Naive B cell (primary cell): ENCODE measurements at regions not wholly inside any gene's neighbourhood (a gene's known extent, or its start where the extent isn't known, plus 50 kb on each side); places are given as distances from the start of the nearest gene placed in this dataset.

Experiments
- ATAC-seq, 2 donors: fragments of 150-1000 bp; cut with Tn5 transposase; 2 replicates each; pipeline ENCODE4 v1.10.0; 2021; ENCODE audit warnings: low read depth in 2 of 2, mild to moderate bottlenecking in 2 of 2, moderate library complexity in 2 of 2
- DNase-seq: peaks from one replicate; pipeline ENCODE4 v3.0.0; 2022
- H3K27ac Mint-ChIP-seq, 6 donors: one replicate each; pipeline ENCODE4 v1.8.0; 2020 to 2022; ENCODE audit warnings: mild to moderate bottlenecking in 6 of 6, mixed read lengths in 6 of 6, moderate library complexity in 5 of 6, inconsistent platforms in 2 of 6
- H3K27me3 Mint-ChIP-seq, 3 donors: one replicate each; pipeline ENCODE4 v1.8.0; 2021 to 2022; ENCODE audit warnings: mixed read lengths in 3 of 3, mild to moderate bottlenecking in 1 of 3
- H3K36me3 Mint-ChIP-seq, 2 donors: one replicate each; pipeline ENCODE4 v1.8.0; 2020 to 2022; ENCODE audit warnings: mixed read lengths in 2 of 2, inconsistent platforms in 1 of 2, mild to moderate bottlenecking in 1 of 2
- H3K4me1 Mint-ChIP-seq, 3 donors: one replicate each; pipeline ENCODE4 v1.8.0; 2020 to 2022; ENCODE audit warnings: mixed read lengths in 3 of 3, inconsistent platforms in 1 of 3, mild to moderate bottlenecking in 1 of 3, moderate library complexity in 1 of 3
- H3K4me3 Mint-ChIP-seq, 8 donors: one replicate each; pipeline ENCODE4 v1.8.0; 2020 to 2022; ENCODE audit warnings: mild to moderate bottlenecking in 8 of 8, mixed read lengths in 8 of 8, moderate library complexity in 8 of 8, inconsistent platforms in 2 of 8
- H3K9me3 Mint-ChIP-seq, 7 donors: one replicate each; pipeline ENCODE4 v1.8.0; 2020 to 2022; ENCODE audit warnings: mixed read lengths in 7 of 7, mild to moderate bottlenecking in 5 of 7, inconsistent platforms in 2 of 7, moderate library complexity in 1 of 7

DNA sequence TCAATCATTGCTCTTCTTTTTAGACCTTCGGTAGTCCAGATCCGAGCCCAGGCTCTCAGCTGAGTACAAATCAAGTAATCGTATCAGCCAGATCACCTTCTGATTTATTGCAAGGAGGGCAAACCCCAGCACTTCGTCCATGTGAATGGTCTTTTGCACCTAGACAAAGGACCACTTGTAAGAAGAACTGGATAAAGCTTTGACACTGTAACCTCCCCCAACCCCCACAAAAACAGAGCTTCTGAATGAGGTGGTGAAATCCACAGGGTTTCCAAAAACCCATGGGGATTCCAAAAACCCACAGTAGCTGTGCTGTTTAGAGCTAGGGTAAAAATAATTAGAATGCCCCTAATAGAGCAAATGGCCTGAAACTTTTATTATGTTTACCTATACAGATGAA is 148.8 kb upstream of the ODAD2 start:
- no peaks in the 10 kb centered on the region for H3K9me3 Mint-ChIP-seq
- ATAC-seq (no peak), DNase-seq (no peak)
- no peaks in the 10 kb centered on the region for H3K36me3 Mint-ChIP-seq
- H3K27ac Mint-ChIP-seq = no peak overlapping the region
- H3K27me3 Mint-ChIP-seq = no peaks in the 10 kb centered on the region
- H3K4me1 Mint-ChIP-seq = no peaks in the 10 kb centered on the region
- H3K4me3 Mint-ChIP-seq = no peak overlapping the region

DNA sequence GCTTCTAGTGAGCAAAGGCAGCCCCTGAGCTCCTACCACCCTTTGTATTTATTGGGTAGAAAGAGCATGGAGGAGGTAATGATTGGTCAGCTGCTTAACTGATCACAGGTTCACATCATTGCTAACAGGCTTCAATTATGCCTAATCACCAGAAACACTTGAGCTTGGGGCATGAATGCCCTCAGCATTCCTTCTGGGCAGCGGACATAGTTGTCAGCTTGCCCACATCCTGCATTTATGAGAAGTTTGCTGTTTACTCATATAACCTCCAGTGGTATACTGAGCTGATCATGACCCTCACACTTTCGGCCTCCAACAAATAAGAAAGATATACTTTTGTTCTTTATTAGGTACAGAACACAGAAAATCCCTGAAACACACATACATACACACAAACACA is 140.3 kb upstream of the ODAD2 start:
- ATAC-seq (no peak), DNase-seq (no peak)
- Mint-ChIP-seq H3K9me3 (peaks cover 13 to 52% (median 31%) of the 10 kb centered on the region in 7 donors), H3K27ac (no peak overlapping the region), H3K27me3 (no peaks in the 10 kb centered on the region), H3K4me3 (no peak overlapping the region), H3K4me1 (no peaks in the 10 kb centered on the region), H3K36me3 (peaks cover 24 to 31% of the 10 kb centered on the region in 2 donors)

DNA sequence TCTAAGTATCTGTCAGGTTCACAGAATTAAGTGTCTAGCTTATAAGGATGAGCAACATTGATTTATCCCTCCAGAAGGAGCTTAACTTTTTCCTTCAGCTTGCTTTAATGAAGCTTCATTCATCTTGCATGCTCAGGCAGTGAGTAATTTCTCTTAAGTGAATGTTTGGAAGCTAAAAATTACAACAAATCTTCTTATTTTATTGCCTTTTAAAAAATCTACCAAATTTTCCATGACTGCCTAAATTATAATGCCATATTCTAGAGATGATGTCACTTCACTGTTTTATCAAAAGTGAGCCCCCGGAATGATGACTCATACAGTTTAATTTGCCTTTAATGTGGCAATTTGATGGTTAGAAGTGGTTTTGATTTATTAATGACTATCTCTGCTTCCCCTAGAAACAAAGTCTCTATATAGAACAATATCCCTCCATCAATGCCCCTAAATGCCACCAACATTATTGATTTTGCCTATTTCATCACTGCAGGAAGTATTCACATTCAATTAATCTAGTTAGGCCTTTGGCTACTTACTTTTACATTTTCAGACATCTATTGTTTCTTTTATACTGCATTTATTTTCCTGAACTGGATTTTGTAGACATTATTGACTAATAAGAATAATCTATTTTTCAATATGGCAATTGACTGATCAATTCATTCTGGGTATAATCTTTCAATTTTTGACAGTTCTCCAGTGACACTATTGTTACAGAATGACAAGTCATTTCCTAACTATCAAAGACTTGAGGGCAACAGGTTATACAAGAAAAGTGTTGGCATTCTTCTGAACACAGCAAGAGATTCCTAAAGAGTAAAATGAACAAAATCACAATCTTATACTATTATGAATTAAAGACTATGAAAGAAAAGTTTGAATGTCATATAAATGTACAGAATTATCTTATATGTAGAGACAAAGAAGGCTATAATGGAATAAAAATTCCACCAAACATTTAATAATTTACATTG is 139.3 kb upstream of the ODAD2 start:
- H3K9me3 Mint-ChIP-seq = peaks cover 14 to 59% (median 34%) of the 10 kb centered on the region in 7 donors
- H3K4me1 Mint-ChIP-seq = no peaks in the 10 kb centered on the region
- H3K27ac Mint-ChIP-seq = no peak overlapping the region
- H3K4me3 Mint-ChIP-seq = no peak overlapping the region
- DNase-seq = no peak
- peaks cover 28 to 35% of the 10 kb centered on the region in 2 donors for H3K36me3 Mint-ChIP-seq
- no peaks in the 10 kb centered on the region for H3K27me3 Mint-ChIP-seq
- ATAC-seq = no peak

DNA sequence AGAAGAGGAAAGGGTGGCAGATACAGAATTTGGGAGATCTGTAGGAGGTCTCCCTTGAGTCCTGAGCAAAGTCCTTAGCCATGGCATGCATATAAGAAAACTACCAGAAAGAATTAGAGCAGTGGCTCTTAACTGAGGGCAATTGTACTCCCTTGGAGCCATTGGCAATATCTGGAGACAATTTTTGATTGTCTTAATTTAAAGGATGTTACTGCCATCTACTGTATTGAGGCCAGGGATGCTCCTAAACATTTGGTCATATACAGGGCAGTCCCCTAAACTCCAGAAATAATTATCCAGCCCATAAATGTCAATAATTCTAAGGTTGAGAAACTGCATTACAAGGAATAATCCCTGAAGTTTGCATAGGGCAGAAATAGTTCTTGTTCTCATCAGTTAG is 136.4 kb upstream of the ODAD2 start:
- no peaks in the 10 kb centered on the region for H3K4me1 Mint-ChIP-seq
- H3K27me3 Mint-ChIP-seq = no peaks in the 10 kb centered on the region
- H3K4me3 Mint-ChIP-seq = peak overlapping the region in 1 of 8 donors; percentile 19
- peaks cover 15 to 62% (median 34%) of the 10 kb centered on the region in 7 donors for H3K9me3 Mint-ChIP-seq
- H3K36me3 Mint-ChIP-seq = peaks cover 30 to 39% of the 10 kb centered on the region in 2 donors
- H3K27ac Mint-ChIP-seq = no peak overlapping the region
- ATAC-seq = no peak
- DNase-seq = no peak

DNA sequence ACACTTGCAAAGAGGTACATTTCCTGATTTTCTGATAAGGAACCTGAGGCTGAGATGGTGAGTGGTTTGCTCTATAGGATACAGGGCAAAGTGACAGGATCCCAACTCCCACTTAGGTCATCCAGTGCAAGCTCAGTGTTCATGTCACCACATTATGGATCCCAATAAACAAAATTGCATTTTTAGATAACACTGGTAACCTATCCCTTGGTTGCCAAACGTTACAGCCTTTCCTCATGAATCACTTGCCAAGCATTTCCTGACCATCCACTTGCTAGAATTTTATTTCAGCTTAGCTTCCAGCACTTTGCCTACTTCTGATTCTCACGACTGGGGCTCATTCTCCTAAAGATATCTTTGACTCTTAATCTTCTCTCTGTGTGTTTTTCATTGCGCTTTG is 131.4 kb upstream of the ODAD2 start:
- DNase-seq (no peak), ATAC-seq (no peak)
- H3K27me3 Mint-ChIP-seq = no peaks in the 10 kb centered on the region
- peaks cover 19 to 31% of the 10 kb centered on the region in 2 donors for H3K36me3 Mint-ChIP-seq
- no peaks in the 10 kb centered on the region for H3K4me1 Mint-ChIP-seq
- peak overlapping the region in 1 of 6 donors; percentile 65 for H3K27ac Mint-ChIP-seq
- H3K4me3 Mint-ChIP-seq = no peak overlapping the region
- peaks cover 10 to 27% (median 12%) of the 10 kb centered on the region in 7 donors for H3K9me3 Mint-ChIP-seq

DNA sequence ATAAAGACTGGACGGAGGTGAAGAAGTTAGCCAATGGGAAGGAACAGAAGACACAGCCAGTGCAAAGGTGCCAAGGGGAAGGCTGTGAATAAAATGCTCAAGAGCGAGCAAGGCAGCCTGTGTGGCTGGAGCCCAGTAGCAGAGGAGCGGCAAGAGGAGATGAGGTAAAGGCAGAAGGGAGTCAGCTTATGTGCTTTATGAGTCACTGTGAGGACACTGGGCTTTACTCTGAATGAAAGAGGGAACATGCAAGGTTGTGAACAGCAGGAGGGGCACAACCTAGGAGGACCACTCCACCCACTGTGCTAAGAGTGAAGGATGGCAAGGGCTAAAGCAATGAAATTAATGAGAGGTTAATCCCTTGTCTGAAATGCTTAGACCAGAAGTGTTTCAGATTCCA is 129.0 kb upstream of the ODAD2 start:
- DNase-seq = no peak
- Mint-ChIP-seq H3K9me3 (peaks cover 0 to 7% (median 4%) of the 10 kb centered on the region in 7 donors), H3K27ac (no peak overlapping the region), H3K27me3 (no peaks in the 10 kb centered on the region), H3K4me1 (no peaks in the 10 kb centered on the region), H3K4me3 (no peak overlapping the region), H3K36me3 (peaks cover 4 to 15% of the 10 kb centered on the region in 2 donors)
- ATAC-seq = no peak

DNA sequence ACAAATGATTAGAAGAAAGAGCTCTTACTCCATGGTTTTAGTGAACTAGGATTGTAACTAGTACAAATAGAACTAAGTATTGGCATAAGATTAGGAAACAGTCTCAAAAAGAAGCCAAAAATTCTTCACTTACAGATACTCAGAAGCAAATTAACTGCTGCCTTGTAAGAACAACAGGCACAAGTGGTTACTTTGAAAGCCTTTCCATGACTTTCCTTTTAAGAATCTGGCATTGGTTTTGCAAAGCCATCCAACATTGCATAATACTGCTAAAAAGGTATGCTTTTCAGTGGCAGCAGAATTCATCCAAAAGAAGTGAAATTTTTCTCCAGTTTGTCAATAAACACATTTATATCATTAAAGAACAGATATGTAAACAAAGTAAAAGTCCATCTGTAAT is 126.8 kb upstream of the ODAD2 start:
- Mint-ChIP-seq H3K27ac (no peak overlapping the region), H3K36me3 (peaks cover 4 to 14% of the 10 kb centered on the region in 2 donors), H3K9me3 (peaks cover 0 to 7% (median 4%) of the 10 kb centered on the region in 7 donors), H3K27me3 (no peaks in the 10 kb centered on the region), H3K4me1 (no peaks in the 10 kb centered on the region), H3K4me3 (no peak overlapping the region)
- DNase-seq = no peak
- ATAC-seq = no peak

DNA sequence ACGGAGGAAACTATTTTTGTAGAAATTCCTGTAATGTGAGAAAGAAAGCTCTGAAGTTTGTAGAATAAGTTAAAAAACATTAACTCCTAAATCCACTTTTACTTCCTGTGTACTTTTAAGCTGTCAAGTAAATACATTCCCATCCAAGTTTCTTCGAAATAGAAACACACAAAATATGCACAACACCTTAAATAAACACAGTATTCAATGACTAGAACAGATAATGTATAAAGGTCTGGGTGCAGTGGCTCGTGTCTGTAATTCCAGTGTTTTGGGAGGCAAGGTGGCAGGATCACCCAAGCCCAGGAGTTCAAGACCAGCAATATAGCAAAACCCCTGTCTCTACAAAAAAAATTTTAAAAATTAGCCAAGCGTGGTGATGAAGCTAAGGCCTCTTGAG is 121.9 kb upstream of the ODAD2 start:
- H3K4me1 Mint-ChIP-seq = no peaks in the 10 kb centered on the region
- H3K4me3 Mint-ChIP-seq = no peak overlapping the region
- H3K9me3 Mint-ChIP-seq = no peaks in the 10 kb centered on the region
- H3K27me3 Mint-ChIP-seq = no peaks in the 10 kb centered on the region
- DNase-seq (no peak), ATAC-seq (no peak)
- no peak overlapping the region for H3K27ac Mint-ChIP-seq
- peaks cover 0 to 14% of the 10 kb centered on the region in 2 donors for H3K36me3 Mint-ChIP-seq

DNA sequence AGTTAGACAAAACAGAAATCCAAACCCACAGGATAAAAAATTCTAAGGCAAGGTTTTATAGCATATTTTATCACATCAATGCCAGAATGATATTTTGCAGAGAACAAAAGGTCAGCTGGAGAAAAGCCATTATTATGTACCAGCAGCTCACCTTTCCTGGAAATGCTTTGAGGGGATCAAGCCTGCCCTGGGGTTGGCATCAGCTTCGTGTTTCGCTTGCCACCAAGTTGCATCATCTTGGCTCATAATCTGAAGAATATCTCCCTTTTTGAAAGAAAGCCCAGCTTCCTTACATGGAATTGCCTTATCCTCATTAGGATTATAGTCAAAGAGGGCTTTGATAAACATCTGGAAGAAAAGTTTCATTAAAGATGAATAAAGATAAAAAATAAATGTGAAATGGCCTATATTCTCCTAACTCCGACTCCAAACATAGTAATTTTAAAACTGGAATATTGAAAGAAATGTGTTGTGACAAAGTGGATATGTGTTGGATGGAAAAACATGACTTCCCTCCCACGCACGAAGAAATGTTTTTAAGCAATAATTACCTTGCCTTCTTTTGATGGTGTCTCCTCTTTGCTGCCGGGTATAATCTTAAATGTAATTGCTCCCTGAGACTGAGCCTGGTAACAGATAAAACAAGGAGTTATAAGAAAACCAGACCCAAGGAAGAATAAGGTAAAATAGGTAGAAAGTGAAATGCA is 121.3 kb upstream of the ODAD2 start:
- no peaks in the 10 kb centered on the region for H3K27me3 Mint-ChIP-seq
- ATAC-seq (no peak), DNase-seq (no peak)
- H3K4me3 Mint-ChIP-seq = no peak overlapping the region
- H3K27ac Mint-ChIP-seq = no peak overlapping the region
- H3K9me3 Mint-ChIP-seq = no peaks in the 10 kb centered on the region
- no peaks in the 10 kb centered on the region for H3K4me1 Mint-ChIP-seq
- H3K36me3 Mint-ChIP-seq = peaks cover 0 to 14% of the 10 kb centered on the region in 2 donors

DNA sequence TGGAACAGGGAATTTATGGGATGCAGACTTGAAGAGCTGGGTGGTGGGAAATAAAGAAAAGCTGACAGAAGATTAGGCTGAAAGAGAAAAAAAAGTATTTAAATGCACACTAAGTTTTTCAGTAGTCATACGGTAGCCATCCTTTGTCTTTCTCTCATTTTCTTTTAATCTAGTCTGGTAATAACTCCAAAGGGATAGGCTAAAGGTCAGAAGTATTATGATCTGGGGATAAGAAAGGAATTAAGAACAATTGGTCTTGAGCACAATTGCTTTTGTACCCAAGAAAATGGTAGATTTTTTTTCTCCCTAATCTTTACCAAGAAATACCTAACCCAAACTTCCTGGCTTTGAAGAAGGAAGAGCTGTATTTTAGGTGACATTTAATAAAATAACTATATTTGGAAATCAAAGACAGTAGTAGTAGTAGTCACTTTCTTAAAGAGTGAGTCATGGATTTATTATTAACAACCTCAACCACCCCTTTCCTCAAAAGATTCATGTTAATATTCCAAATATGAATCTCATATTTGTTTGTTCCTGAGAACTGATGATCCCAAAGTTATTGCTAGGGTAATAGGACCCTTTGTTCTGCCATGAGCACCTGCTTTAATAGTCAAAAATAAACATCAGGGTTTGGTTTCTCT is 120.2 kb upstream of the ODAD2 start:
- Mint-ChIP-seq H3K9me3 (no peaks in the 10 kb centered on the region), H3K36me3 (peaks cover 0 to 14% of the 10 kb centered on the region in 2 donors), H3K4me3 (no peak overlapping the region), H3K4me1 (no peaks in the 10 kb centered on the region), H3K27me3 (no peaks in the 10 kb centered on the region), H3K27ac (no peak overlapping the region)
- no peak for DNase-seq
- ATAC-seq = no peak

DNA sequence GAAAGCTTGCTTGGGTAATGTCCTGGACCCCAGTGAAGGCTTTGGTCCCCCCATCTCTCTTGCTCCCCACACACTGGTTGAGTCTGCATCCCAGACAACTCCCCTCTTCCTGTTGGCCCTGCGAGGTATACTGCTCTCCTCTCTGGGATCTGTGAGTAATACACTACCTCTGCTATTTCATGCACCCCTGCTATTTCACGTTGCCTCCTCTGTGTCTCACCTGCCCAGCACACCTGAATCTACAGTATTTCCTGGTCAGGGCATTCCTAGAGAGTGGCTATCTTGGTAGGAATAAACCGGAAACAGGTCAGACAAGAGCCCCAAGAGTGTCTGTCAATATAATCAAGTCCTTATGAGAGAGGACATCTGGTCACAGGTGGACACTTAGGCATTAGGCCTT is 114.3 kb upstream of the ODAD2 start:
- no peaks in the 10 kb centered on the region for H3K4me1 Mint-ChIP-seq
- no peak overlapping the region for H3K4me3 Mint-ChIP-seq
- H3K27me3 Mint-ChIP-seq = no peaks in the 10 kb centered on the region
- H3K27ac Mint-ChIP-seq = no peak overlapping the region
- H3K9me3 Mint-ChIP-seq = peaks cover 0 to 3% (median 0%) of the 10 kb centered on the region in 7 donors
- no peaks in the 10 kb centered on the region for H3K36me3 Mint-ChIP-seq
- ATAC-seq (no peak), DNase-seq (no peak)

DNA sequence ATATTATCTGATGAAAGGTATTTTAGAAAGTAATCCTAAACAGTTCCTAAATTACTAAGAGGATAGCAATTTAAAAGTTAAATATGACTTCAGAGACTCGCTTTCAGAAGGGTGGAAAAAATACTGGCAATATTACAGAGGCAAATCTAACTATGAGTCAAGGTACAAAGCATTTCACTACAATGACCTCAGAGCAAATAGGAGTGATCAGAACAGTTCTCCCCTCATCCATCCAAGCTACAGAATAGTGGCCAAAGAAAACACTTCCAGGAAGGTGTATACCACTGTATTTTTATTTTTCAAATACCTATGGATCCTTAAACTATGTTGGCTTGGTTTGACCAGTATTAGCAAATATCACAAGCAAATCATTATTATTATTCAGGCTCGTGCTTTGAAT is 112.8 kb upstream of the ODAD2 start:
- no peaks in the 10 kb centered on the region for H3K36me3 Mint-ChIP-seq
- no peaks in the 10 kb centered on the region for H3K4me1 Mint-ChIP-seq
- H3K27me3 Mint-ChIP-seq = no peaks in the 10 kb centered on the region
- H3K9me3 Mint-ChIP-seq = peaks cover 0 to 3% (median 0%) of the 10 kb centered on the region in 7 donors
- ATAC-seq = no peak
- H3K4me3 Mint-ChIP-seq = no peak overlapping the region
- no peak overlapping the region for H3K27ac Mint-ChIP-seq
- DNase-seq = no peak

DNA sequence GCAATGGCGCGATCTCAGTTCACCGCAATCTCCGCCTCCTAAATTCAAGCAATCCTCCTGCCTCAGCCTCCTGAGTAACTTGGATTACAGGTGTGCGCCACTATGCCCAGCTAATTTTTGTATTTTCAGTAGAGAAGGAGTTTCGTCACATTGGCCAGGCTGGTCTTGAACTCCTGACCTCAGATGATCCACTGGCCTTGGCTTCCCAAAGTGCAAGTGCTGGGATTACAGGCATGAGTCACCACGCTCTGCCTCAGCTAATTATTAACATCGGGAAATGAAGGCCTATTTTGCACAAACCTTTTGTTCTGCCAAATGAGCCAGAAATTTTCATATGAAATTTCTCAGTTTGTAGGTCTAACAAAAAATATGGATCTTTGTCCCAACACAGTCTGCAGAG is 106.7 kb upstream of the ODAD2 start:
- no peaks in the 10 kb centered on the region for H3K4me1 Mint-ChIP-seq
- peaks cover 5 to 8% of the 10 kb centered on the region in 2 donors for H3K36me3 Mint-ChIP-seq
- DNase-seq (no peak), ATAC-seq (no peak)
- H3K4me3 Mint-ChIP-seq = no peak overlapping the region
- H3K9me3 Mint-ChIP-seq = peaks cover 0 to 9% (median 0%) of the 10 kb centered on the region in 7 donors
- no peaks in the 10 kb centered on the region for H3K27me3 Mint-ChIP-seq
- H3K27ac Mint-ChIP-seq = no peak overlapping the region
